Endothelial cell (in vitro differentiated cells): ENCODE measurements at regions not wholly inside any gene's neighbourhood (a gene's known extent, or its start where the extent isn't known, plus 50 kb on each side); places are given as distances from the start of the nearest gene placed in this dataset.

Source experiments
- DNase-seq: peaks from one replicate; pipeline ENCODE4 v3.0.0; 2021; ENCODE audit warnings: low spot score
- H3K27ac Mint-ChIP-seq: one replicate; pipeline ENCODE4 v1.8.0; 2021; ENCODE audit warnings: mixed read lengths, inconsistent platforms; ENCODE audit not compliant: unreplicated experiment
- H3K27me3 Mint-ChIP-seq: one replicate; pipeline ENCODE4 v1.8.0; 2021; ENCODE audit warnings: mild to moderate bottlenecking, moderate library complexity, mixed read lengths, inconsistent platforms; ENCODE audit not compliant: unreplicated experiment
- H3K36me3 Mint-ChIP-seq: one replicate; pipeline ENCODE4 v1.8.0; 2021; ENCODE audit warnings: mild to moderate bottlenecking, low read depth, mixed read lengths, inconsistent platforms; ENCODE audit not compliant: unreplicated experiment
- H3K4me1 Mint-ChIP-seq: one replicate; pipeline ENCODE4 v1.8.0; 2021; ENCODE audit warnings: mild to moderate bottlenecking, mixed read lengths, inconsistent platforms; ENCODE audit not compliant: unreplicated experiment
- H3K4me3 Mint-ChIP-seq: one replicate; pipeline ENCODE4 v1.8.0; 2021; ENCODE audit warnings: mild to moderate bottlenecking, mixed read lengths, inconsistent platforms; ENCODE audit not compliant: unreplicated experiment
- H3K9me3 Mint-ChIP-seq: one replicate; pipeline ENCODE4 v1.8.0; 2021; ENCODE audit warnings: mixed read lengths, inconsistent platforms; ENCODE audit not compliant: unreplicated experiment
- CTCF ChIP-seq: fragments of 200-600 bp; sonication (generic); IDR thresholded peaks from one replicate; pipeline ENCODE4 v1.5.0; 2021; ENCODE audit warnings: antibody characterized with exemption; ENCODE audit not compliant: unreplicated experiment

DNA sequence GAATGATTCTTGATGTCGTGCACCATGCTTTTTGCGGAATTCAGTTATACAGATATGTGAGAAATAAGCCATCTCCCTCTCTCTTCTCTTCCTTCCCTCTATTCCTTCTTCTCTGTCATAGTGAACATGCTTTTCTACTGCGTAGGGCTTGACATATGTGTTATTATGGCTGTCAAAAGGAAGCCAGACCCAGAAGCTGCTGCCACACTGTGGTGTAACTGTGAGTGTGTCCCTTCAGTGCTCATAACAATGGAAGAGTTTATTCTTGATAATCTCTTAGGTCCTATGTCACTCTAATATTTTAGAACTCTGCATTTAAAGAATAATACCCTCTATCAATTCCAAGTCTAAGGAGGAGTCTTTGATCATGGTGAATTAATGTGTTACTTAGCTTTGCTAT lies 208.9 kb upstream of the TMTC4 start:
- no peak overlapping the region for H3K4me3 Mint-ChIP-seq
- no peak for DNase-seq
- H3K4me1 Mint-ChIP-seq, result peaks cover 7% of the 10 kb centered on the region
- no peaks in the 10 kb centered on the region for H3K36me3 Mint-ChIP-seq
- no peak for TF ChIP-seq CTCF
- no peak overlapping the region for H3K27ac Mint-ChIP-seq
- peaks cover 5% of the 10 kb centered on the region for H3K27me3 Mint-ChIP-seq
- no peaks in the 10 kb centered on the region for H3K9me3 Mint-ChIP-seq

GRCh38 chr13:100881291-100881864 lies 206.8 kb upstream of the TMTC4 start:
- peaks cover 5% of the 10 kb centered on the region for H3K27me3 Mint-ChIP-seq
- DNase-seq, result no peak
- no peaks in the 10 kb centered on the region for H3K36me3 Mint-ChIP-seq
- no peak overlapping the region for H3K4me3 Mint-ChIP-seq
- H3K4me1 Mint-ChIP-seq, result peaks cover 4% of the 10 kb centered on the region
- no peak overlapping the region for H3K27ac Mint-ChIP-seq
- H3K9me3 Mint-ChIP-seq, result no peaks in the 10 kb centered on the region
- no peak for TF ChIP-seq CTCF

DNA sequence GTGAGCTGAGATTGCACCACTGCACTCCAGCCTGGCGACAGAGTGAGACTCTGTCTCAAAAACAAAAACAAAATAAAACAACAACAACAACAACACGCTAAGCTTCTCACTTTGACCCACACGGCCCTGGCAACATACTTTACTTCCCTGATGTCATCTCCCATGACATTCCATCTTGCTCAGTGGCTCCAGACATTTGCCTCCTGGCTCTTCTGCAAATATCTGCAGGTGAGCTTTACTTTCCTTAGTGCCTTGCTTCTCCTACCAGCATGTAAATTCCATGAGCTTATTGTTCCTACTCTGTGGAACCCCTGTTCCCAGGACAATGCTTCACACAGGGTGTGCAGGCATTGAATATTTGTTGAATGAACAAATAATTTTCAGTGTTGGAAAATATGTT lies 205.6 kb upstream of the TMTC4 start:
- H3K4me3 Mint-ChIP-seq, result no peak overlapping the region
- no peaks in the 10 kb centered on the region for H3K9me3 Mint-ChIP-seq
- no peak overlapping the region for H3K27ac Mint-ChIP-seq
- peaks cover 5% of the 10 kb centered on the region for H3K27me3 Mint-ChIP-seq
- no peaks in the 10 kb centered on the region for H3K36me3 Mint-ChIP-seq
- no peak for TF ChIP-seq CTCF
- DNase-seq, result no peak
- H3K4me1 Mint-ChIP-seq, result peaks cover 4% of the 10 kb centered on the region

- no peak overlapping the region for H3K4me3 Mint-ChIP-seq
- H3K27ac Mint-ChIP-seq, result no peak overlapping the region
- H3K4me1 Mint-ChIP-seq, result peaks cover 4% of the 10 kb centered on the region
- no peak for TF ChIP-seq CTCF
- DNase-seq, result no peak
- H3K27me3 Mint-ChIP-seq, result peaks cover 5% of the 10 kb centered on the region
- H3K9me3 Mint-ChIP-seq, result no peaks in the 10 kb centered on the region
- no peaks in the 10 kb centered on the region for H3K36me3 Mint-ChIP-seq
These were observed 204.7 kb upstream of the TMTC4 start for GRCh38 chr13:100879255-100879654.

DNA sequence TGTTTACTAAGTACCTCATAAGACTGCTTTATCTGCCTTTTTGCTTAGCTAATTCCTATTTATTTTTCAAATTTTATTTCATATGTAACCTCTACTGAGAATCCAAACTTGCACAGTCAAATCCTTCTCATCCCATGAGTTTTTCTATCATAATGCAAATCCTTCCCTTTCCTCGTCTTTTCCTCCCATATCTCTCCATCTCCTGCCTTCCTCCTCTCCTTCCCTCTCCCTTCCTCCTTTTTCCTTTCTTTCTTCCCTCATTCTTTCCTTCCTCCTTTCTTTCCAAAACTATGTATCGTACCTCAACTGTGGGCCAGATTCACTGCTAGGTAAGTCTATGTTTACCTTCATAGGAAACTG lies 201.4 kb upstream of the TMTC4 start:
- Mint-ChIP-seq H3K36me3 (no peaks in the 10 kb centered on the region), H3K4me1 (peaks cover 4% of the 10 kb centered on the region), H3K9me3 (no peaks in the 10 kb centered on the region), H3K27ac (no peak overlapping the region), H3K4me3 (no peak overlapping the region), H3K27me3 (peaks cover 2% of the 10 kb centered on the region)
- no peak for DNase-seq
- TF ChIP-seq CTCF, result no peak
